Fibroblast of peridontal ligament (primary cell): ENCODE measurements at regions not wholly inside any gene's neighbourhood (a gene's known extent, or its start where the extent isn't known, plus 50 kb on each side); places are given as distances from the start of the nearest gene placed in this dataset.
A peak's percentile ranks its signal among the peaks of the same experiment; 100 is the strongest.
"Not testable (repeated sequence)": the region's sequence is repeated elsewhere in the genome, so short reads cannot be mapped to it uniquely, and the experiment has no call there.

Experiments used
- DNase-seq: peaks from one replicate; pipeline ENCODE4 v3.0.0-alpha.2; 2010; ENCODE audit errors: extremely low read depth

DNA sequence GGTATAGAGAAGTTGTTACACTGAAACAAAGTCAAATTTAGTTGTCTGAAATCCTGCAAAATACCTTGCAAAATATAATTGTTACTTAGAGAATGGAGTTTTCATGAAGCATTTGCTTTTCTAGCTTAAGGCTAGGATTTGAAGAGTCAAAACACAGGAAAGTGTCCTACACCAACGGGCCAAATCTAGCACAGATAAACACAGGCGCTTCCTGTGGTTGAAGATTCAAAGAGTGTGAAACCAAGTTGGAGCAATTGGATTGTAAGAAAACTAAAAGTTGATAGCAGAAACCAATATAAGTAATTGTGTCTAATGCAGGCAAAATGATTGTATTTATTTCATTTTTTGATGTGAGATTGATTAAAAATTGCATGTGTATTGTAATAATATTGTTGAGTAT is 2002.5 kb upstream of the TENM3 start:
- no peak for DNase-seq

DNA sequence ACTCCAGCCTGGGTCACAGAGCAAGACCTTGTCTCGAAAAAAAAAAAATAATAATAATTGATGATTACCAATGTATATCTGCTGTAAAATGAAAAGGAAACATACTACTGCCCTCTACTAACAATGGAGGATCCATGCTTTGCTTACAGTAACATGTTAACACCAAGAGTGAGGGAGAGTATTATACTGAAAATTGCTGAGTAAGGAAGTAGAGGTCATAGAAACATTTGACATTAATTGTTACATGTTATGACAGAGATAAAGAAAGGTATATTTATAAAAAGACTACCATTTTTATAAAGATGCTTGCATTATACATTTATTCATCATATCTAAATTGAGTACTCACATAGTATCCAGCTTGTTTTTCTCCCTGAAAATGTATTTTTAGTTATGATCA is 1989.8 kb upstream of the TENM3 start:
- DNase-seq = no peak

DNA sequence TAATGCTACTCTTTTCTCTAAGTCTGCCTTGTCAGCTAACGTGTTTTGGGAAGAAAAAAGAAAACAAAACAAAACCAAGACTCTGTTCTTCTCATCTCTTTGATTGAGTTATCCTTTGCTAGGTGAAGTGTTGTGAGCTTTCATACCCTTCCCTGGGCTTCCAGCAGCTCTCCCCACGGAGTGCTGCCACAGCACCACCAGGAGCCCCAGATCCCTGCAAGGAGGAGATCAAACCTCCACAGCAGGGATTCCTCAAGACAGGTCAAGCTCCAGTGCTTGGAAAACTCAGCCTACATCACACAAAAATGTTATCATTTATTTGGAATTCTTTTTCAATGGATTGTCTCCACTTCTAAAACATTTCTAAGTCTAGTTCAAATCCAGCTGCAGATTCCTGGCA is 1981.9 kb upstream of the TENM3 start:
- no peak for DNase-seq

DNA sequence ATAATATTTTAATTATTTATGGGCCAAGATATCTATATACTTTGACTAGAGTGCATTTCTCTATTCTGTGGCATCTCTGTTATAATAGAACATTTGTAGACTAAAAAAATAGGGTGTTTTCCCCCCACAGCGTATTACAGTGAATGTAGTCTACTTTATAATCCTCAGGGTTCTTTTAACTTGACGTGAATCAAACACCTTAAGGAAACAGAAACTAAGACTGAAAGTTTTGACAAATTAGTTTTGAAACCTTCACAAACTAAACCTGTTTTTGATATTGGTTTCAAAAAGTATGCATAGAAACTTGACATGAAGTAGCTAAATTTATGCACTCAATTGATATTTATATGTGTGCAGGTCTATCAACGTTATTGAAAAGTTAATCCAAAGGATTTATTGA is 1963.1 kb upstream of the TENM3 start:
- no peak for DNase-seq

DNA sequence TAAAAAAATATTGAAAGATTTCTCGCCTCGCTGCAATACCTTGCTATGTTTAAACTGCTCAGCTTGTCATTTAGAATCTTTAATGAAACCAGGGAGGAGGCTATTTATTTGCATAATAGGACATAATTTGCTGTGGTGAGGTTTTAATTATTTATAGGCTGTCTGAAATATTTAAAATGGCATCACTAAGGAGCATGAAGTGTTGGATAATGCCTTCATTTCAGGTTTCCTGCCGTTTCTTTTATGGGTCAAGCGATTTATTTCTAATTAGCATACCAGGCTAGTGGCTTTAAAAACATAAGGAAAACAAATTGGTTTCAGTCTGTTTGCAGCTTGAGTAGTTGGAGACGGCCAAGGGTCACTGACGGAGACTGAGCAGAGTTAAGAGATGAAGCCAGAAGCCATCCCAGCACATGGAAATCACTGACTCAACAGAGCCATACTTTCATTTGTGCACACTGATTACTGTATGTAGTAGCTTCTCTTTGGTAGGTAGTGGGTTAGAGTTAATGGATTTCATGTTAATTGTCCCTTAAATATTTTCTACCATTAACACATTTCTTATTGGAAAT is 1962.4 kb upstream of the TENM3 start:
- DNase-seq = no peak

DNA sequence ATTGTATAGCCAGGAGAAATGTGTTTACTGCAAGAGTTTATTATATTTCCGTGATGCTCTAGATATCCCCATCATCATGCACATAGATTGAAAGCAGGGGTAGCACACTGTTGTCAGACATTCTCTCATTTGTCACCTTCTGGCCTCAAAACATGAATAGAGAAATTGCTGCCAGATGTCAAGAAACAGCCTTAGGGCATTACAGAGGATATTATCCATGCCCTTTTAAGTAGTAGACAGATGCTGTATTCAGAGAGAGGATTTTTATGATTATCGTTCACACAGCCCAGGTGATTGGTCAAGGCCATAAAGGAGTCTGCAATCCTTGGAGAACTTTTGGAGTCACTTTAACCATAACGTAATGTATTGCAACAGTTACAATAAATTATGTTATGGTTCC is 1961.5 kb upstream of the TENM3 start:
- no peak for DNase-seq

DNA sequence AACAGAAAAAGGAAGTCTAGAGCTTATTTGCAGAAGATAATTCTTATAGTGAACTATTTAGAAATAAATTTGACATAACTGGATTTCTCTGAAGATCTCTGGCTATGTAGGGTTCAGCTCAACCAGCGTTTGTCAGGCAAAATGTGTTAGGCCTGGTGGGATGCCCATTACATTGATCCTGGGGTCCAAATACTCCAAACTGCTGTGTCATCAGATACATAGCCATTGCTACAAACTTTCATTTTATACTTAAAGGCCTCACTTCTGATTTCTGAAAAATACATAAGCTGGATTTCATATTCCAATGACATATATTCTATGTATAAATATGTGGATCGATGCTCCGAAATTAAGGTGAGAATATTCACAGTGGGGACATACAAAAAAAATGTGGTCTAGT is 1958.9 kb upstream of the TENM3 start:
- DNase-seq = no peak

DNA sequence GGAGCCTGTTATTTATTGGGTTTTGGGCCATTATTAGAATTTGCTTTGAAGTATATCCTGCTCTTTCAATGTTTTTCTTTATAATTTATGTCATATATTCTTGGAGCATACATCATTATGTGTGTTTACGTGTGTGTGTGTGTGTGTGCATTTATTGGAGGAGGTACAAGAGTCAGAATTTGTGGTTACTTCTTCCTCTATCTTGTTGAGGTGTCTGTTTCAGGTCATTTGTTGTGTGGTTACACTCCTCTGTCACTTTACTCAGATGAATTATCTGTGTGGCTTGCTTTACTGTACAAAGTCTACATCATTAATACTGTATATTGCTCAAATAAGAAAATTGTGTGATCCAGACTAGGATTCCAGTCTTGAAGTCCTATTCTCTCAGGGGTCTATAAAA is 1957.4 kb upstream of the TENM3 start:
- no peak for DNase-seq

DNA sequence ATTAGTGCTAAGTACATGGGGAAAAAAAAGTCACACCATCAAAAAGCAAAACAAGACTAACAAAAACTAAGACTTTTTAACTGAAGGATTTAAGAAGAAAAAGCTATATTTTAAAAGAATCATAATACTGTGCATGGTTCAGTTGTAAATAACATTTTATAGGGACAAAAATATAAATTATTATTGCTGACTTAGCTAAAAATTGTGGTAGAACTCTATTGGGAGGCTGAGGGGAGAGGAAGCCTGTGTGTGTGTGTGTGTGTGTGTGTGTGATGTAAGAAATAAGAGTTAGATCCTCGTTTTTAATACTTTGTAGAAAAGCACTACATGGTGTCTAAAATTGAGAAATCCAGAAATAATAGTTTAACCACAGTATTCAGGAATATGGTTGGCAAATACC is 1950.9 kb upstream of the TENM3 start:
- DNase-seq = no peak

DNA sequence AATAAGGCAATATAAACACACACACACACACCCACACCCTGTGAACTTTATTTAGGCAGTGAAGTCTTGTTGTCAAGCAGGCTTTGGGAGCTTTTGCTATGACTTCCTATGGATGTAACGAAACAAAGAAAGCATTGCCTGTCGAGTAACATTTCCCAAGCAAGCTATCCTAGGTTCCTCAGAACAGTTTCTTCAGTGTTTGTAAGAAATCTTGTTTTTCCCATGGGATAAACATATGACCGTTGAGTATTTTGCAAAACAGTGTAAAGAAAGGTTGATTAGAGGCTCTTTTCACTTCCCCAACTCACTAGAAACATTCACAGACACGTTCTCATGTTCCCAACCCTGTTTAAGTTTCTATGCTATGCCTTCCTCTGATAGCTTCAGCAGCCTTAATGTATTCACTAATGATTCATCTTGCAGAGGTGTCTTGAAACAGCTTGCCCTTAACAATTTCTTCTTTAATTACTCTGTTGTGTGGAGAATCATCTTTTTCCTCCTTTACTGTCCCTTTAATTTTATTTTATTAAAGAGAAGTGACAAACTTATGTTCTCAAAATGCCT is 1947.1 kb upstream of the TENM3 start:
- DNase-seq = no peak

DNA sequence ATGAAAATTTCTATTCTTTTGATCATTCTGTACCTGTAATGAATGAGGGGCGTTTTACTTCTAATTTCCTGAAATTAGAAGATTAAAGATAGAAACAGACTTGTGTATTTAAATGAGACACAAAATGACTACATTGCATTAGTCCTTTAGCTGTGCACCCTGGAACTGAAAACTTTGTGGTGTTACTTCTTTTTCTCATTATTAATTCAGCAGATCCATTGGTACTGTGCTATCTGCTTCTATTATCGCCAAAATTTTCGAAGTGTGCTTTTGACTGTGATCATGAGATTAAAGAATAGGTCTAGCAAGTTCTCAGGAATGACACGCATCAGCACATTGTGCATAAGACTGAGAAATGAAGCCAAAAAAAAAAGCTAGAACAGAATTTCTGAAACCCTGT is 1938.9 kb upstream of the TENM3 start:
- no peak for DNase-seq

DNA sequence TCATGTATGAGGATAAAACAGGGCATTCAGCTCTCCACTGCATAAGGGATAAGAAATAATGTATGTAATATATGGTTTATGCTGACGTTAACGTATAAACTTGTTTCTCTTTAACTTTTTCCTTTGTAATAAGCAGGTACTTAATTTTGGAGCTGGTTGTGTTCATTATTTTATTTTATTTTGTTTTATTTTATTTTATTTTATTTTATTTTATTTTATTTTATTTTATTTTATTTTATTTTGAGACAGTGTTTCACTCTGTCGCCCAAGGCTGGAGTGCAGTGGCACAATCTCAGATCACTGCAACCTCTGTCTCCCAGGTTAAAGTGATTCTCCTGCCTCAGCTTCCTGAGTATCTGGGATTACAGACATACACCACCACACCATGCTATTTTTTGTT is 1932.6 kb upstream of the TENM3 start:
- no peak for DNase-seq

DNA sequence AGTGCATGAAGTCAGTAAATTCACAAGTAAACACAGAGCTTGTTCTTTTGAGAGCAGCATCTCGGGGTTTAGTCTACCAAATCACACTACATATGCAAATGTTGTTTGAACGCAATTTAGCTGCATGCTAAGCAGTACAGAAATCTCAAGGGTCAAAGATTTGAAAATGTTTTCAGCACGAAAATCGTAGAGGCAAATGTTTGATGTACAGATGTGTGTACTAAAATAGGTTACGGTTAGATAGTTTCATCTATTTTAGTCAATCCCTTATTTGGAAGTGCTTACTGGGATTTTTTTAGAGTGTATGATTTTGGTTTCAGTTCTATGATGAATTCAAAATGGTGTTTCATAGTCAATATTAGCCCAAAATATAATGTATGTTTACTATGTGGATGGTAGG is 1928.2 kb upstream of the TENM3 start:
- DNase-seq = peak; percentile 26

DNA sequence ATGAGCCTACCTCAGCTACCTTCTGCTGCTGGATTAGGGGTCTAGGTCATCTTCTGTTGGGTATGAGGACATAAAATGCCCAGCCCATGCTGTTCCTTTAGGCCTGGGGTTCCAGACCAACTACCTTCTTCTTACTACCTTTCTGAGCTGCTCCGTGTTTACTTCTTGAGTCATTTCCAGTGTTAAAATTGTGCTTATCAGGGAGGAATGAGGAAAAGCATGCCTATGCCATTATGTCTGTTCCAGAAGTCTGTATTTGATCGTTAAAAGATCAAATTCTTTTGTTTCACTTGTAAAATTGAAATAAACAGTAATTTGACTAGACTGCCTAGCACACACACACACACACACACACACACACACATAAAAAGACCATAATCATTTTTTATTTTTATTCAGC is 1912.7 kb upstream of the TENM3 start:
- peak; percentile 21 for DNase-seq

DNA sequence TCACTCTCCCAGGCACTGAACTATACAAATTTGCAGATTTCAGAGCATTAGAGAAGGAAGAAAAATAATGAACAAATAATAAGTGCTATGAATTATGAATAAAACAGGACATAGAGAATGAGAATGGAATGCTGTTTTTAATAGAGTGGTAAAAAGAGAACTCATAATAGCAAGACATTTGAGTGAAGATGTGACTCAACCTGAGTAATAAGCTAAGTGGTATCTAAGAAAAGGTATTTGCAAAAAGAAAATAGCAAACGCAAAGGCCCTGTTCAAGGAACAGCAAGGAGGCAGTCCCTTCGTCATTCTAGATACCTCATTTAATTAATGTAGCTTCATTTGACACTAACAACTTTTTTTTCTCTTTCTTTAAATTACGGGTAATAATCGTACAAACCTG is 1910.0 kb upstream of the TENM3 start:
- DNase-seq = no peak

DNA sequence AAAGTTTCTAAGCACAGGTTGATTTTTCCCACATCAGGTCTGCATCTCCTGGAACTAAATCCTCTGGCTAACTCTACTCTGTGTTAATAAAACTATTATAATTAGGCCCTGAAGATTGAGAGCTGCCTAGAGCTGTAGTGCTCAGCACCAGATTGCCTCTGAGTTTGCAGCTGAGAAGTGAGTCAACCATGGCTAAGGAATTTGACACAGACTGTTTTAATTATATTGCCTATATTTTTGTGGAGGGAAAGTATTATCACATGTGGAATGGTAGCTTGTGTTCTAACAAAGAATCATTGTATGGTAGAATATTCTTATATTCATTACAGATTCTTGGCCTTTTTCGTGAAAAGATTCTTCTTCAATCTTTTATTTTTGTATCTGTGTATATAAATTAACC is 1907.6 kb upstream of the TENM3 start:
- DNase-seq = peak; percentile 71

DNA sequence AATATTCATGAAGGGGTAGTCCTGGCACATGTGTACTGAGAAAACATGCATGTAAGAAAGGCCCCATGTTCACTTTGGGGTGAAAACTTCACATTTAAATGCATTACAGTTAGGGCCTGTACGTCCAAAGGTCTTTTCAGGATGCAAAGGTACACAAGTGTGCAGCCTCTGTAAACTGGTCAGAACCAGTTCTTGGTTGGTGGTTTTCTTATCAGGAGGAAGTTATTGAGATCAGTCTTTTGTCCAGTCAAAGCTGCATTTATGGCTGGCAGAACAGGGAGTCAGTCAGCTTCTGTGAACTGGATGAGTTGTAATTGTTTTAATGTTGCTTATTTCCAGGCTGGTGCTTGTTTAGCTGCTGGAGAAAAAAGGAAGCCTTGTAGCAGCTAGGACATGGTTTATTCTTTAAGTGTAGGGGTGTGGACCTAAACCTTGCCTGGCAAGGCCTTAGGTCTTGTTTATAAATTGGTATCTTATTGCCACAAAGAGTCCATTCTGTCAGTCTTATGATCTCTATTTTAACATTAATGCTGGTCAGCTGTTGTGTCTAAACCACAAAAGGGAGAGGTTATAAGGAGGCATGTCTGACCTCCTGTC is 1906.6 kb upstream of the TENM3 start:
- peak; percentile 1 for DNase-seq

DNA sequence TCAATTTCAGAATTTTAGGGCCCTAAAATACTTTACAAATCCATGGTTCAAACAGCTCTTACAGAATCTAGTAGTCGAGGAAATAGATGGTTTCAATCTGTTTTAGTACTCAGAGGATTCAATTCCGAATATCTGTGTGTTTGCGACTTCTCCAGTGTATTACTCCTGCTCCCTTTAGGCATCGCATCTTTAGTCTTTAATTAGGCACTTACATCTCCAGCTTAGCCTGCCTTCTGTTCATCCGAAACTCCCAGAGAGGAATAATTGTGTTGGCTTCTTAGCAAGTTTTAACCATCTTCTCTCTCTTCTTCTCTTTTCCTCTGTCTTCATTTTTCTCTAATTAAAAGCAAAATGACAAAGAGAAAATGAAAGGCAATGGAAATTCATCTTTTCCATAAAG is 1901.3 kb upstream of the TENM3 start:
- DNase-seq = no peak

DNA sequence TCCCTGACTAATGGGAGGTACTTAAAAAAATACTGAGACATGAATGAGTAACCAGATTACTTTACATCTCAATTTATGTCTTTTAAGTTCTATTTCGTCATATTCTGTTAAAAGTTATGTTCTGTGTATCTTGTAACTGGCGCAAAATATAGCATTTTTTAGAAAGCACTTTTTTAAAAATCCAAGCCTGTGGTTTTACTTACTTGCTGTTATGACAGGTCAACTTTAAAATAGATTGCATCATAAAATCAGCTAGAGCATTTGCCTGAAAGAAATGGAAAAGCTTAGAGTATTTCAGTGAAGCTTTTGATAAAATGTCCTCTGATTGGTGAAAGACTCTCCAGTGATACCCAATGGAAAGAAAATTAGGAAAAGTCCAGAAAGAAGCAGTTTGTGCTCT is 1892.3 kb upstream of the TENM3 start:
- peak; percentile 54 for DNase-seq

DNA sequence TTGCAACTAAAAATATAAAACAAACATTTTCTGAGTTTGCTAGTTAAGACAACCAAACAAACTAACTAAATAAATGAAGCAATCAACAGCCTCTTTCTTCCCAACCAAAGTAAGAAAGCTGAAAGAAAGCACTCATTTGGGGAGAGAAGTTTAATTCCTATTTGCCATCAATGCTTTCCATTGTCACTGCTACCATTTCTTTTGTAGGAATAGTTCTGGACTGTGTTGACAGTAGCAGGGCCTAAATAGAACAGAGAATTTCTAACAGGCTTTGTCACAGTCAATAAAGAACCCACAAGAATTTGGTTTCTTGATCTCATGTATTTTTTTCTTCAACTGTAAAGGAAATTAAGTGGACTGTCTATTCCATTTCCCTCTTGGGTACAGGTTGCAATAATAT is 1886.4 kb upstream of the TENM3 start:
- DNase-seq = no peak

DNA sequence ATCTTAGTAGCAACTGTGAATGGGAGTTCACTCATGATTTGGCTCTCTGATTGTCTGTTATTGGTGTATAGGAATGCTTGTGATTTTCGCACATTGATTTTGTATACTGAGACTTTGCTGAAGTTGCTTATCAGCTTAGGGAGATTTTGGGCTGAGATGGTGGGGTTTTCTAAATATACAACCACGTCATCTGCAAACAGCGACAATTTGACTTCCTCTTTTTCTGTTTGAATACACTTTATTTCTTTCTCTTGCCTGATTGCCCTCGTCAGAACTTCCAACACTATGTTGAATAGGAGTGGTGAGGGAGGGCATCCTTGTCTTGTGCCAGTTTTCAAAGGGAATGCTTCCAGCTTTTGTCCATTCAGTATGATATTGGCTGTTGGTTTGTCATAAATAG is 1883.1 kb upstream of the TENM3 start:
- DNase-seq = not testable (repeated sequence)

DNA sequence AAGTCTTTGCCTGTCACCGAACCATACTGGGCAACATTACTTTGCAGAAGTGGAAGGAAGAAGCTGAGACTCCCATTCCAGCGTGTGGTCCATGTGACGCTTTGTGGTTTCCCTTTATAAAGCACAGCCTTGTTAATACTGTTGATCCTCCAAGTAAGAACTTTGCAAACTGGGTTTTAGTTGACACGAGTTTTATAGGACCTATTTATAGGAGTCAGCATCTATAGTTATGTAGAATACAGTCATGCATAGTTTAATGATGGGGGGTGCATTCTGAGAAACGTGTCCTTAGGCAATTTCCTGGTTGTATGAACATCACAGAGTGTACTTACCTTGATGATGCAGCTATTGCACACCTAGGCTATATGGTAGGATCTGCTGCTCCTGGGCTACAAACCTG is 1879.4 kb upstream of the TENM3 start:
- no peak for DNase-seq

DNA sequence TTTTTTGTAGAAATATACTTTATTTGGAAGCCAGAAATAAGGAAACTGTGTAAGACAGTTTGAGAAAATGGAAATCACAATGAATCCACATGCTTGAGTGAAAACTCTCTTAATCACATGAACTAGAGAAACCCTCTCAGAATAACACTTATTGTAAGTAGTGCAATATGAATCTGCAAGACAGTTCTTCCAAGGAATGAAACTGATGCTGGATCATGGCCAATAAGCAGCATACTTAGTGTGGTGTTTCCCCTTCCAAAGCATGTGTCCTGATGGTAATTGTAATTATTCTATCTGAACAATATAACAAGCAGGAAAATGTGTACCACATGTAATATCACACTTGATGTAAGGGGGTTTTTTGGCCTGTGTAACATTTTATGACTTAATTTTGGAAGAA is 1870.5 kb upstream of the TENM3 start:
- no peak for DNase-seq

DNA sequence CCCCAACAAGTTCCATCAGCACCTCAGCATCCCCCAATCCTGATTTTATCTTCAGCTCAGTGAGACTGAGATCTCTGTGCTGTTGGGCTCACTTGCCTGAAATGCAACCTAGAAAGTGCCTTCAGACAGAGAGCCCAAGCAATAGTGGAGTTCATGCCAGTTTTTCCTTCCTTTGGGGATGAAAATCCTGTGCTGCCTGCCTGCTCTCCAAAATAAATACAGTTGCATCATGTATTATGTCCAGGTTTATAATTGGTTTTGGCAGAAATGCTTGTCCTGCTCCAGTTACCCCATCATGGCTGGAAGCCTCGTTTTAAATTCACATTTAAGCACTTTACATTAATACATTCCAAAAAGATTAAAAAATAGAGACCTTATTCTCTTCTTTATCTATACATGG is 1865.5 kb upstream of the TENM3 start:
- peak; percentile 63 for DNase-seq
